ENCODE measurements at regions not wholly inside any gene's neighbourhood (a gene's known extent, or its start where the extent isn't known, plus 50 kb on each side); places are given as distances from the start of the nearest gene placed in this dataset.

- Mint-ChIP-seq H3K36me3 (no peaks in the 10 kb centered on the region), H3K27ac (no peak overlapping the region), H3K4me1 (peaks cover 0 to 3% (median 0%) of the 10 kb centered on the region in 7 donors), H3K27me3 (peaks cover 6 to 14% (median 6%) of the 10 kb centered on the region in 5 donors), H3K9me3 (peaks cover 0 to 4% (median 0%) of the 10 kb centered on the region in 11 donors), H3K4me3 (no peak overlapping the region)
- no peaks in the 10 kb centered on the region for H3K9me3 ChIP-seq (ENCODE audit: control insufficient read depth in 2 of 3, low read length in 3 of 3)
- DNase-seq = no peak
- intact Hi-C loops (cut with micrococcal nuclease) = no loop called here
- H3K4me3 ChIP-seq (ENCODE audit: low read length) = no peak overlapping the region
- ChIA-PET POLR2A (no interaction called here), CTCF (no interaction called here)
- H3K4me1 ChIP-seq (ENCODE audit: control insufficient read depth in 2 of 2, insufficient read depth in 2 of 2, low read length in 2 of 2) = no peaks in the 10 kb centered on the region
- no peak overlapping the region for H3K27ac ChIP-seq (ENCODE audit: low read depth, low read length)
- H3K36me3 ChIP-seq (ENCODE audit: control insufficient read depth in 2 of 3, insufficient read depth in 3 of 3, low read length in 3 of 3) = no peaks in the 10 kb centered on the region
- no peak for ATAC-seq
- no peaks in the 10 kb centered on the region for H3K27me3 ChIP-seq (ENCODE audit: control insufficient read depth in 2 of 2, insufficient read depth in 2 of 2, low read length in 2 of 2)
Observed at GRCh38 chr6:163720005-163720404, 305.5 kb downstream of the QKI start.

DNA sequence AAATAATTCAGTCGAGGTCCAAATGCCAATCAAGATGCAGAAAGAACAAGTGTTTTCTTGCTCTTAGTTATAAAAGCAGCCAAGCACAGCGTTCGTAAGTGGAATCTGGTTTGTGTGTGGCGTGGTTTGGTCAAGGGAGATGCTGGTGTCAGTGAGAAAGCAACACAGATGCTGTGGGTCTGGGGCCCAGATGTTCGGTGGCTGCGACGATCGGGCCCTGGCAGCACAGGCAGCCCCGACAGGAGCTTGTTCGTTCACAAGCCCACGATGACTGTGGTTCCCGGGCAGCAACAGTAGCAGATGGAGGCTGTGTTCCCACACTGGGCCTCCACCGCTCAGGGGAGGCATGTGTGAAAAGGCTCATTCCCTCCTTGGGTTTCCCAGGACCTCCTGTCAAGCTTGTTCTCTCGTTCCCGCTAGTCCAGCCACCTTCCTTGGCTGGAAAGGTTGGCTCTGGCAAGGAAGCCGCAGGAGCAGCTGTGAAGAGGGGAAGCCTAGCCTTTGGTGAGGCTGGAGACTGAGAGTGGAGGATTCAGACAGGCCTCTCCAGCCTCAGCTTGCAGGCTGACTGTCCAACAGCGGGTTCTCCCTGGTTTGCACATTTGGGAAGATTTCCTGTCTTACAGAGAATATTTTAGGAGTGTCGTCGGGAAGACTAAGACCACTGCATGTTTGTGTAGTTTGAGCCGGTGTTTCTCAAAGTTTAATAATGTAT lies 304.7 kb downstream of the QKI start:
- Histone ChIP-seq H3K27ac (ENCODE audit: low read depth, low read length) (no peak overlapping the region), H3K4me3 (ENCODE audit: low read length) (no peak overlapping the region), H3K9me3 (ENCODE audit: control insufficient read depth in 2 of 3, low read length in 3 of 3) (no peaks in the 10 kb centered on the region), H3K4me1 (ENCODE audit: control insufficient read depth in 2 of 2, insufficient read depth in 2 of 2, low read length in 2 of 2) (no peaks in the 10 kb centered on the region), H3K27me3 (ENCODE audit: control insufficient read depth in 2 of 2, insufficient read depth in 2 of 2, low read length in 2 of 2) (no peaks in the 10 kb centered on the region), H3K36me3 (ENCODE audit: control insufficient read depth in 2 of 3, insufficient read depth in 3 of 3, low read length in 3 of 3) (no peaks in the 10 kb centered on the region)
- Mint-ChIP-seq H3K9me3 (peaks cover 0 to 4% (median 0%) of the 10 kb centered on the region in 11 donors), H3K4me3 (no peak overlapping the region), H3K27ac (no peak overlapping the region), H3K4me1 (peaks cover 0 to 3% (median 0%) of the 10 kb centered on the region in 7 donors), H3K36me3 (no peaks in the 10 kb centered on the region), H3K27me3 (peaks cover 6 to 14% (median 6%) of the 10 kb centered on the region in 5 donors)
- ATAC-seq (no peak), DNase-seq (no peak)
- intact Hi-C loops (cut with micrococcal nuclease) = no loop called here
- CTCF ChIA-PET = no interaction called here
- POLR2A ChIA-PET = no interaction called here

GRCh38 chr6:163718537-163718936 lies 304.0 kb downstream of the QKI start:
- peaks cover 6 to 15% (median 6%) of the 10 kb centered on the region in 5 donors for H3K27me3 Mint-ChIP-seq
- H3K9me3 Mint-ChIP-seq = peaks cover 0 to 4% (median 0%) of the 10 kb centered on the region in 11 donors
- H3K27me3 ChIP-seq (ENCODE audit: control insufficient read depth in 2 of 2, insufficient read depth in 2 of 2, low read length in 2 of 2) = no peaks in the 10 kb centered on the region
- intact Hi-C loops (cut with micrococcal nuclease) = no loop called here
- ATAC-seq (no peak), DNase-seq (no peak)
- CTCF ChIA-PET = no interaction called here
- no peak overlapping the region for H3K27ac ChIP-seq (ENCODE audit: low read depth, low read length)
- H3K4me3 ChIP-seq (ENCODE audit: low read length) = no peak overlapping the region
- POLR2A ChIA-PET = no interaction called here
- no peaks in the 10 kb centered on the region for H3K36me3 ChIP-seq (ENCODE audit: control insufficient read depth in 2 of 3, insufficient read depth in 3 of 3, low read length in 3 of 3)
- H3K4me1 Mint-ChIP-seq = peaks cover 0 to 3% (median 0%) of the 10 kb centered on the region in 7 donors
- no peaks in the 10 kb centered on the region for H3K4me1 ChIP-seq (ENCODE audit: control insufficient read depth in 2 of 2, insufficient read depth in 2 of 2, low read length in 2 of 2)
- no peaks in the 10 kb centered on the region for H3K9me3 ChIP-seq (ENCODE audit: control insufficient read depth in 2 of 3, low read length in 3 of 3)
- no peaks in the 10 kb centered on the region for H3K36me3 Mint-ChIP-seq
- no peak overlapping the region for H3K27ac Mint-ChIP-seq
- no peak overlapping the region for H3K4me3 Mint-ChIP-seq

DNA sequence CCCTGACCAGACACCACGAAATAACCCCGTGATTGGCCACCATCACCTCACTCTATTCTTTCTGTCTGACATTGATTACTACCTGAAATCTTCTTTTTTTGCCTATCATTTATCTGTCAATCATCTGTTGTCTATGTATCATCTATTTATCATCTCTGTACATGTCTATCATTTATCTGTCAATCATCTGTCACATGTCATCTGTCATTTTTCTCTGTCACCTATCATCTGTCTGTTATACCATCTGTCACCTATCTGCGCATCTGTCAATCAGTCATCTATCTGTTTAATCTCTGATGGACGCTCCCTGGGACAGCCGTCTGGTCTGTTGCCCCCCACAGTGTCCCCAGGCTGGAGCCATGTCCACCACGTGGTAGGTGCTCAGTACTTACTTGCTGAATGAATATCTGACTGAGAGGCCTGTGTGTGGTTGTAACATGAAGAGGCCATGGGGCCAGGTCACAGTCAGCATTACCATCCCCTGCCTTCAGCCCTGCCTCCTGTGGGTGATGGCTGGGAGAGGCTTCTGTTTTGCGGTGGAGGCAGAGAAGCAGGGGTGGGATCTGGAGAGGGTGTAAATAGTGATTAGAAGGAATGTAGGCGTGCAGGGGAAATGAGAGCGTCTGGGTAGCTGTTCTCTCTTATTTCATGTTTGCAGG lies 302.7 kb downstream of the QKI start:
- H3K27ac ChIP-seq (ENCODE audit: low read depth, low read length) = no peak overlapping the region
- intact Hi-C loops (cut with micrococcal nuclease) = no loop called here
- no peak for DNase-seq
- Mint-ChIP-seq H3K36me3 (no peaks in the 10 kb centered on the region), H3K27ac (no peak overlapping the region), H3K9me3 (peaks cover 0 to 4% (median 0%) of the 10 kb centered on the region in 11 donors), H3K27me3 (peaks cover 6 to 19% (median 6%) of the 10 kb centered on the region in 5 donors), H3K4me3 (no peak overlapping the region), H3K4me1 (peaks cover 0 to 14% (median under 1%) of the 10 kb centered on the region in 7 donors)
- H3K4me3 ChIP-seq (ENCODE audit: low read length) = no peak overlapping the region
- H3K36me3 ChIP-seq (ENCODE audit: control insufficient read depth in 2 of 3, insufficient read depth in 3 of 3, low read length in 3 of 3) = no peaks in the 10 kb centered on the region
- ATAC-seq = no peak
- no peaks in the 10 kb centered on the region for H3K9me3 ChIP-seq (ENCODE audit: control insufficient read depth in 2 of 3, low read length in 3 of 3)
- H3K27me3 ChIP-seq (ENCODE audit: control insufficient read depth in 2 of 2, insufficient read depth in 2 of 2, low read length in 2 of 2) = no peaks in the 10 kb centered on the region
- ChIA-PET POLR2A (no interaction called here), CTCF (no interaction called here)
- H3K4me1 ChIP-seq (ENCODE audit: control insufficient read depth in 2 of 2, insufficient read depth in 2 of 2, low read length in 2 of 2) = no peaks in the 10 kb centered on the region

- Mint-ChIP-seq H3K27ac (no peak overlapping the region), H3K4me3 (no peak overlapping the region), H3K9me3 (peaks cover 0 to 4% (median 0%) of the 10 kb centered on the region in 11 donors), H3K27me3 (peaks cover 6 to 19% (median 6%) of the 10 kb centered on the region in 5 donors), H3K4me1 (peaks cover 0 to 15% (median 6%) of the 10 kb centered on the region in 7 donors), H3K36me3 (no peaks in the 10 kb centered on the region)
- no peaks in the 10 kb centered on the region for H3K4me1 ChIP-seq (ENCODE audit: control insufficient read depth in 2 of 2, insufficient read depth in 2 of 2, low read length in 2 of 2)
- no peak overlapping the region for H3K4me3 ChIP-seq (ENCODE audit: low read length)
- no peaks in the 10 kb centered on the region for H3K9me3 ChIP-seq (ENCODE audit: control insufficient read depth in 2 of 3, low read length in 3 of 3)
- DNase-seq (no peak), ATAC-seq (peak; percentile 29)
- no peaks in the 10 kb centered on the region for H3K27me3 ChIP-seq (ENCODE audit: control insufficient read depth in 2 of 2, insufficient read depth in 2 of 2, low read length in 2 of 2)
- POLR2A ChIA-PET = no interaction called here
- CTCF ChIA-PET = no interaction called here
- no peaks in the 10 kb centered on the region for H3K36me3 ChIP-seq (ENCODE audit: control insufficient read depth in 2 of 3, insufficient read depth in 3 of 3, low read length in 3 of 3)
- H3K27ac ChIP-seq (ENCODE audit: low read depth, low read length) = no peak overlapping the region
- intact Hi-C loops (cut with micrococcal nuclease) = no loop called here
Observed at GRCh38 chr6:163716690-163717089, 302.2 kb downstream of the QKI start.

DNA sequence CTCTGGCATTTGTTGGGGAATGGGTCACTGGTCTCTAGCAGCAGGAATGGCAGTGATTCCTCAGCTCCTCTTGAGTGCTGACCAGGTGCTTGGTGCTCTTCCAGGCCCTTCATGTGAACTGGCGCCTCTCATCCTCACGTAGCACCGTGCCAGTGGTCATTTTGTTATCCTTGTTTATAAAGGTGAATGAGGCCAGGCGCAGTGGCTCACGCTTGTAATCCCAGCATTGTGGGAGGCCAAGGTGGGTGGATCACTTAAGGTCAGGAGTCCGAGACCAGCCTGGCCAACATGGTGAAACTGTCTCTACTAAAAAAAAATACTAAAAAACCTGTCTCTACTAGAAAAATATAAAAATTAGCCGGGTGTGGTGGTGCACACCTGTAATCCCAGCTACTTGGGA lies 301.3 kb downstream of the QKI start:
- Mint-ChIP-seq H3K27me3 (peaks cover 6 to 19% (median 8%) of the 10 kb centered on the region in 5 donors), H3K27ac (no peak overlapping the region), H3K9me3 (peaks cover 0 to 4% (median 0%) of the 10 kb centered on the region in 11 donors), H3K36me3 (no peaks in the 10 kb centered on the region), H3K4me1 (peaks cover 0 to 16% (median 7%) of the 10 kb centered on the region in 7 donors), H3K4me3 (no peak overlapping the region)
- H3K4me1 ChIP-seq (ENCODE audit: control insufficient read depth in 2 of 2, insufficient read depth in 2 of 2, low read length in 2 of 2) = no peaks in the 10 kb centered on the region
- ChIA-PET CTCF (no interaction called here), POLR2A (no interaction called here)
- H3K27ac ChIP-seq (ENCODE audit: low read depth, low read length) = no peak overlapping the region
- no peaks in the 10 kb centered on the region for H3K9me3 ChIP-seq (ENCODE audit: control insufficient read depth in 2 of 3, low read length in 3 of 3)
- DNase-seq (no peak), ATAC-seq (no peak)
- intact Hi-C loops (cut with micrococcal nuclease) = no loop called here
- H3K4me3 ChIP-seq (ENCODE audit: low read length) = no peak overlapping the region
- no peaks in the 10 kb centered on the region for H3K36me3 ChIP-seq (ENCODE audit: control insufficient read depth in 2 of 3, insufficient read depth in 3 of 3, low read length in 3 of 3)
- H3K27me3 ChIP-seq (ENCODE audit: control insufficient read depth in 2 of 2, insufficient read depth in 2 of 2, low read length in 2 of 2) = no peaks in the 10 kb centered on the region

- Mint-ChIP-seq H3K9me3 (peaks cover 0 to 4% (median 0%) of the 10 kb centered on the region in 11 donors), H3K27me3 (peaks cover 6 to 19% (median 6%) of the 10 kb centered on the region in 5 donors), H3K4me1 (peaks cover 0 to 16% (median 7%) of the 10 kb centered on the region in 7 donors), H3K27ac (no peak overlapping the region), H3K4me3 (no peak overlapping the region), H3K36me3 (no peaks in the 10 kb centered on the region)
- ATAC-seq (no peak), DNase-seq (no peak)
- H3K27ac ChIP-seq (ENCODE audit: low read depth, low read length) = no peak overlapping the region
- no peaks in the 10 kb centered on the region for H3K27me3 ChIP-seq (ENCODE audit: control insufficient read depth in 2 of 2, insufficient read depth in 2 of 2, low read length in 2 of 2)
- no peaks in the 10 kb centered on the region for H3K4me1 ChIP-seq (ENCODE audit: control insufficient read depth in 2 of 2, insufficient read depth in 2 of 2, low read length in 2 of 2)
- no peaks in the 10 kb centered on the region for H3K9me3 ChIP-seq (ENCODE audit: control insufficient read depth in 2 of 3, low read length in 3 of 3)
- intact Hi-C loops (cut with micrococcal nuclease) = no loop called here
- H3K4me3 ChIP-seq (ENCODE audit: low read length) = no peak overlapping the region
- H3K36me3 ChIP-seq (ENCODE audit: control insufficient read depth in 2 of 3, insufficient read depth in 3 of 3, low read length in 3 of 3) = no peaks in the 10 kb centered on the region
- ChIA-PET POLR2A (no interaction called here), CTCF (no interaction called here)
Observed at GRCh38 chr6:163714179-163714578, 299.7 kb downstream of the QKI start.
